Caco-2 (cell line): ENCODE measurements at regions not wholly inside any gene's neighbourhood (a gene's known extent, or its start where the extent isn't known, plus 50 kb on each side); places are given as distances from the start of the nearest gene placed in this dataset.

Experiments
- BruUV-seq: library from RNA; stranded (reverse); fragments of 400-500 nt; replicated peaks from 2 replicates; lab custom pipeline; 2021; lab: Mats Ljungman, UMichigan
- CTCF ChIA-PET: fragments of 300-600 bp; sonication (Branson Sonifier 250); formaldehyde crosslinking; loops from one replicate; lab custom pipeline; 2022; ENCODE audit warnings: antibody characterized with exemption; lab: Charles Lee
- POLR2A ChIA-PET: fragments of 300-600 bp; sonication (Branson Sonifier 250); formaldehyde crosslinking; loops from one replicate; lab custom pipeline; 2022; ENCODE audit warnings: antibody characterized with exemption; lab: Charles Lee
- DNase-seq, 2 experiments: peaks; one replicate each; pipeline versions ENCODE4 v3.0.0 to v3.0.0-alpha.2; 2020 to 2022
- H3K27me3 ChIP-seq: replicated peaks from 2 replicates; pipeline ENCODE4 v1.6.0; 2011; ENCODE audit warnings: low read length; ENCODE audit not compliant: control insufficient read depth, insufficient read depth
- H3K36me3 ChIP-seq: 2 replicates; pipeline ENCODE4 v1.5.1; 2011; ENCODE audit warnings: low read length; ENCODE audit not compliant: control insufficient read depth, insufficient read depth
- H3K4me1 ChIP-seq: fragments of 250-450 bp; sonication (Bioruptor Pico); 2 replicates; pipeline ENCODE4 v1.5.1; 2020; ENCODE audit warnings: mild to moderate bottlenecking
- H3K4me3 ChIP-seq: 2 replicates; pipeline ENCODE4 v1.5.1; 2011; ENCODE audit warnings: low read depth, mild to moderate bottlenecking, control low read depth, low read length
- H3K9me3 ChIP-seq: fragments of 250-450 bp; sonication (Bioruptor Pico); 2 replicates; pipeline ENCODE4 v1.5.1; 2020; ENCODE audit warnings: mild to moderate bottlenecking, moderate library complexity
- H3K27ac Mint-ChIP-seq: one replicate; pipeline ENCODE4 v1.8.0; 2022; ENCODE audit warnings: mixed read lengths; ENCODE audit not compliant: unreplicated experiment
- H3K27me3 Mint-ChIP-seq: one replicate; pipeline ENCODE4 v1.8.0; 2022; ENCODE audit warnings: mixed read lengths; ENCODE audit not compliant: insufficient read depth, unreplicated experiment
- H3K36me3 Mint-ChIP-seq: one replicate; pipeline ENCODE4 v1.8.0; 2022; ENCODE audit warnings: mild to moderate bottlenecking, mixed read lengths; ENCODE audit not compliant: insufficient read depth, unreplicated experiment
- H3K4me1 Mint-ChIP-seq: one replicate; pipeline ENCODE4 v1.8.0; 2022; ENCODE audit warnings: low read depth, mixed read lengths; ENCODE audit not compliant: unreplicated experiment
- H3K4me3 Mint-ChIP-seq: one replicate; pipeline ENCODE4 v1.8.0; 2022; ENCODE audit warnings: mild to moderate bottlenecking, moderate library complexity, mixed read lengths; ENCODE audit not compliant: unreplicated experiment
- H3K9me3 Mint-ChIP-seq: one replicate; pipeline ENCODE4 v1.8.0; 2022; ENCODE audit warnings: mixed read lengths; ENCODE audit not compliant: unreplicated experiment
- intact Hi-C: fragments of 100-400 bp; cut with micrococcal nuclease; formaldehyde crosslinking; loops from one replicate; pipeline ENCODE4 v1.10.0; 2022; ENCODE audit not compliant: unreplicated experiment
- TF ChIP-seq, protein P1 (sequence below), 2 experiments: fragments of 200-600 bp in 1 of 2; IDR thresholded peaks; 1 replicate in 1 of 2; 2 replicates in 1 of 2; pipeline versions ENCODE4 v1.5.1 to v1.8.0; 2011 to 2022; ENCODE audit warnings: antibody characterized with exemption in 1 of 2, control low read depth in 1 of 2, inconsistent platforms in 1 of 2, low read depth in 1 of 2, low read length in 1 of 2, mild to moderate bottlenecking in 1 of 2, moderate library complexity in 1 of 2; ENCODE audit not compliant: insufficient read depth in 1 of 2, severe bottlenecking in 1 of 2, unreplicated experiment in 1 of 2

GRCh38 chr3:110808630-110809029, 263.0 kb upstream of the NECTIN3 start:
- H3K4me1 ChIP-seq, result peaks cover 10% of the 10 kb centered on the region
- H3K36me3 Mint-ChIP-seq, result no peaks in the 10 kb centered on the region
- no peaks in the 10 kb centered on the region for H3K27me3 Mint-ChIP-seq
- no peaks in the 10 kb centered on the region for H3K9me3 ChIP-seq
- BruUV-seq, result no TSS peak
- TF ChIP-seq, protein P1, sequence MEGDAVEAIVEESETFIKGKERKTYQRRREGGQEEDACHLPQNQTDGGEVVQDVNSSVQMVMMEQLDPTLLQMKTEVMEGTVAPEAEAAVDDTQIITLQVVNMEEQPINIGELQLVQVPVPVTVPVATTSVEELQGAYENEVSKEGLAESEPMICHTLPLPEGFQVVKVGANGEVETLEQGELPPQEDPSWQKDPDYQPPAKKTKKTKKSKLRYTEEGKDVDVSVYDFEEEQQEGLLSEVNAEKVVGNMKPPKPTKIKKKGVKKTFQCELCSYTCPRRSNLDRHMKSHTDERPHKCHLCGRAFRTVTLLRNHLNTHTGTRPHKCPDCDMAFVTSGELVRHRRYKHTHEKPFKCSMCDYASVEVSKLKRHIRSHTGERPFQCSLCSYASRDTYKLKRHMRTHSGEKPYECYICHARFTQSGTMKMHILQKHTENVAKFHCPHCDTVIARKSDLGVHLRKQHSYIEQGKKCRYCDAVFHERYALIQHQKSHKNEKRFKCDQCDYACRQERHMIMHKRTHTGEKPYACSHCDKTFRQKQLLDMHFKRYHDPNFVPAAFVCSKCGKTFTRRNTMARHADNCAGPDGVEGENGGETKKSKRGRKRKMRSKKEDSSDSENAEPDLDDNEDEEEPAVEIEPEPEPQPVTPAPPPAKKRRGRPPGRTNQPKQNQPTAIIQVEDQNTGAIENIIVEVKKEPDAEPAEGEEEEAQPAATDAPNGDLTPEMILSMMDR (IDR thresholded peaks at IDR 0.05; ENCODE audit: insufficient read depth in 1 of 2, low read depth in 1 of 2, low read length in 1 of 2, severe bottlenecking in 1 of 2, unreplicated experiment in 1 of 2), result no peak
- no peak overlapping the region for H3K4me3 Mint-ChIP-seq
- DNase-seq, result no peak
- H3K4me3 ChIP-seq, result no peak overlapping the region
- intact Hi-C loops, result no loop called here
- no peaks in the 10 kb centered on the region for H3K9me3 Mint-ChIP-seq
- no peak overlapping the region for H3K27ac Mint-ChIP-seq
- H3K4me1 Mint-ChIP-seq, result peaks cover 11% of the 10 kb centered on the region
- H3K36me3 ChIP-seq, result no peaks in the 10 kb centered on the region
- ChIA-PET POLR2A (no interaction called here), CTCF (no interaction called here)
- no peaks in the 10 kb centered on the region for H3K27me3 ChIP-seq

DNA sequence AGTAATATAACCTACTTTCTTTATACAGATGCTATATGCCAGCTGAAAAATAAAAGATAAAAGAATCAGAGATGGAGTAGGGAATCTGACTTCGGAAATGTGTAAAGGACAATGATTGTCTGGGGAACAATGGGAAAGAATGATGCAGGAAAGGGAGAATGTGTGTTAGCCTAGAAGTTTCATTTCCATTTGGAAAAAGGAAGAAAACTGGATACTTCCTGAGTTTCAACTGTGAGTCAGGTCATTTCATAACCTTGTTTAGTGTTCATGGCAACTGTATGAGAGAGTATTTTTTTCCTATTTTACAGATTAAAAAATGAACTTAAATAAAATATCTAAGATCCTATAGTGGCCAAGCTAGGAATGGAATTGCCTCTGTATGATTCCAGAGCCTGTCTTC, 261.3 kb upstream of the NECTIN3 start:
- Histone ChIP-seq H3K4me3 (no peak overlapping the region), H3K4me1 (peaks cover 17% of the 10 kb centered on the region), H3K27me3 (no peaks in the 10 kb centered on the region), H3K36me3 (no peaks in the 10 kb centered on the region), H3K9me3 (no peaks in the 10 kb centered on the region)
- BruUV-seq, result no TSS peak
- intact Hi-C loops, result no loop called here
- POLR2A ChIA-PET, result no interaction called here
- Mint-ChIP-seq H3K9me3 (no peaks in the 10 kb centered on the region), H3K27ac (no peak overlapping the region), H3K4me1 (peaks cover 21% of the 10 kb centered on the region), H3K36me3 (no peaks in the 10 kb centered on the region), H3K4me3 (no peak overlapping the region), H3K27me3 (no peaks in the 10 kb centered on the region)
- CTCF ChIA-PET, result no interaction called here
- no peak for DNase-seq
- TF ChIP-seq, protein P1 (IDR thresholded peaks at IDR 0.05; ENCODE audit: insufficient read depth in 1 of 2, low read depth in 1 of 2, low read length in 1 of 2, severe bottlenecking in 1 of 2, unreplicated experiment in 1 of 2), result no peak

GRCh38 chr3:110811050-110811449, 260.6 kb upstream of the NECTIN3 start:
- Mint-ChIP-seq H3K9me3 (no peaks in the 10 kb centered on the region), H3K4me3 (no peak overlapping the region), H3K27me3 (no peaks in the 10 kb centered on the region), H3K4me1 (peaks cover 22% of the 10 kb centered on the region), H3K27ac (no peak overlapping the region), H3K36me3 (no peaks in the 10 kb centered on the region)
- Histone ChIP-seq H3K9me3 (no peaks in the 10 kb centered on the region), H3K4me3 (no peak overlapping the region), H3K27me3 (no peaks in the 10 kb centered on the region), H3K36me3 (no peaks in the 10 kb centered on the region), H3K4me1 (peaks cover 19% of the 10 kb centered on the region)
- DNase-seq, result no peak
- TF ChIP-seq, protein P1 (IDR thresholded peaks at IDR 0.05; ENCODE audit: insufficient read depth in 1 of 2, low read depth in 1 of 2, low read length in 1 of 2, severe bottlenecking in 1 of 2, unreplicated experiment in 1 of 2), result no peak
- no TSS peak for BruUV-seq
- CTCF ChIA-PET, result no interaction called here
- POLR2A ChIA-PET, result no interaction called here
- intact Hi-C loops, result no loop called here
